CD4-positive, CD25-positive, alpha-beta regulatory T cell (primary cell): ENCODE measurements at regions not wholly inside any gene's neighbourhood (a gene's known extent, or its start where the extent isn't known, plus 50 kb on each side); places are given as distances from the start of the nearest gene placed in this dataset.
"Not testable (repeated sequence)": the region's sequence is repeated elsewhere in the genome, so short reads cannot be mapped to it uniquely, and the experiment has no call there.

Source experiments
- ATAC-seq, 2 donors: fragments of 150-1000 bp; cut with Tn5 transposase; one replicate each; pipeline ENCODE4 v1.10.0; 2021; ENCODE audit warnings: low read depth in 2 of 2, moderate number of reproducible peaks in 2 of 2, moderate library complexity in 1 of 2
- DNase-seq, 3 donors: peaks; one replicate each; pipeline versions ENCODE4 v3.0.0 to v3.0.0-alpha.2; 2012 to 2022; ENCODE audit warnings: mixed read lengths in 1 of 3
- H3K27ac ChIP-seq: one replicate; pipeline ENCODE4 v1.7.0; 2013; ENCODE audit warnings: mild to moderate bottlenecking, low read length; ENCODE audit not compliant: insufficient read depth, poor library complexity, severe bottlenecking
- H3K27me3 ChIP-seq: one replicate; pipeline ENCODE4 v1.7.0; 2013; ENCODE audit warnings: low read length; ENCODE audit not compliant: control insufficient read depth, insufficient read depth
- H3K36me3 ChIP-seq: one replicate; pipeline ENCODE4 v1.7.0; 2013; ENCODE audit warnings: mild to moderate bottlenecking, low read length, moderate library complexity; ENCODE audit not compliant: control insufficient read depth, insufficient read depth
- H3K4me1 ChIP-seq: 2 replicates; pipeline ENCODE4 v1.7.0; 2013; ENCODE audit warnings: mild to moderate bottlenecking, low read length; ENCODE audit not compliant: insufficient read depth, control insufficient read depth, poor library complexity, severe bottlenecking
- H3K4me3 ChIP-seq: one replicate; pipeline ENCODE4 v1.7.0; 2013; ENCODE audit warnings: low read depth, mild to moderate bottlenecking, low read length, moderate library complexity
- H3K9me3 ChIP-seq, 2 experiments: 1 replicate in 1 of 2; 2 replicates in 1 of 2; pipeline ENCODE4 v1.7.0; 2013; ENCODE audit warnings: low read length in 2 of 2, mild to moderate bottlenecking in 1 of 2, moderate library complexity in 1 of 2; ENCODE audit not compliant: control insufficient read depth in 2 of 2
- H3K27ac Mint-ChIP-seq, 3 donors: one replicate each; pipeline ENCODE4 v1.8.0; 2020 to 2022; ENCODE audit warnings: mild to moderate bottlenecking in 3 of 3, mixed read lengths in 3 of 3, moderate library complexity in 2 of 3
- H3K27me3 Mint-ChIP-seq: one replicate; pipeline ENCODE4 v1.8.0; 2022; ENCODE audit warnings: mild to moderate bottlenecking, mixed read lengths
- H3K36me3 Mint-ChIP-seq: one replicate; pipeline ENCODE4 v1.8.0; 2020; ENCODE audit warnings: mixed read lengths
- H3K4me1 Mint-ChIP-seq, 4 donors: one replicate each; pipeline ENCODE4 v1.8.0; 2020 to 2022; ENCODE audit warnings: mixed read lengths in 4 of 4, mild to moderate bottlenecking in 1 of 4
- H3K4me3 Mint-ChIP-seq, 4 donors: one replicate each; pipeline ENCODE4 v1.8.0; 2020 to 2022; ENCODE audit warnings: mild to moderate bottlenecking in 4 of 4, mixed read lengths in 4 of 4, moderate library complexity in 3 of 4
- H3K9me3 Mint-ChIP-seq, 7 donors: one replicate each; pipeline ENCODE4 v1.8.0; 2020 to 2022; ENCODE audit warnings: mixed read lengths in 7 of 7, mild to moderate bottlenecking in 3 of 7, moderate library complexity in 2 of 7

- H3K4me1 ChIP-seq: no peaks in the 10 kb centered on the region
- no peaks in the 10 kb centered on the region for H3K27me3 ChIP-seq
- no peak overlapping the region for H3K4me3 ChIP-seq
- no peaks in the 10 kb centered on the region for H3K27me3 Mint-ChIP-seq
- H3K9me3 Mint-ChIP-seq: peaks cover 0 to 35% (median 10%) of the 10 kb centered on the region in 7 donors
- no peak overlapping the region for H3K4me3 Mint-ChIP-seq
- no peak overlapping the region for H3K27ac ChIP-seq
- H3K36me3 ChIP-seq: no peaks in the 10 kb centered on the region
- DNase-seq (no peak), ATAC-seq (no peak)
- no peak overlapping the region for H3K27ac Mint-ChIP-seq
- peaks cover 0 to under 1% of the 10 kb centered on the region in 2 experiments for H3K9me3 ChIP-seq
- H3K36me3 Mint-ChIP-seq: no peaks in the 10 kb centered on the region
- H3K4me1 Mint-ChIP-seq: no peaks in the 10 kb centered on the region
Measured at GRCh38 chr14:87387806-87388205, 605.2 kb downstream of the GALC start.

GRCh38 chr14:87386524-87386923 lies 606.5 kb downstream of the GALC start:
- Mint-ChIP-seq H3K36me3 (no peaks in the 10 kb centered on the region), H3K4me1 (no peaks in the 10 kb centered on the region), H3K9me3 (peaks cover 0 to 41% (median 10%) of the 10 kb centered on the region in 7 donors), H3K27me3 (no peaks in the 10 kb centered on the region), H3K4me3 (no peak overlapping the region), H3K27ac (no peak overlapping the region)
- Histone ChIP-seq H3K27me3 (no peaks in the 10 kb centered on the region), H3K9me3 (peaks cover 0 to 7% of the 10 kb centered on the region in 2 experiments), H3K4me1 (no peaks in the 10 kb centered on the region), H3K36me3 (no peaks in the 10 kb centered on the region), H3K4me3 (no peak overlapping the region), H3K27ac (no peak overlapping the region)
- DNase-seq (no peak), ATAC-seq (no peak)

GRCh38 chr14:87380054-87380453 lies 612.9 kb downstream of the GALC start:
- Mint-ChIP-seq H3K36me3 (no peaks in the 10 kb centered on the region), H3K4me3 (no peak overlapping the region), H3K27ac (no peak overlapping the region)

GRCh38 chr14:87368751-87369150 lies 624.2 kb downstream of the GALC start:
- H3K27ac Mint-ChIP-seq: no peak overlapping the region
- H3K27ac ChIP-seq: no peak overlapping the region
- no peaks in the 10 kb centered on the region for H3K27me3 ChIP-seq
- H3K36me3 ChIP-seq: no peaks in the 10 kb centered on the region
- H3K9me3 Mint-ChIP-seq: peaks cover 0 to 17% (median 4%) of the 10 kb centered on the region in 7 donors
- H3K4me3 ChIP-seq: no peak overlapping the region
- no peaks in the 10 kb centered on the region for H3K36me3 Mint-ChIP-seq
- peaks cover 0 to under 1% (median 0%) of the 10 kb centered on the region in 4 donors for H3K4me1 Mint-ChIP-seq
- no peaks in the 10 kb centered on the region for H3K9me3 ChIP-seq
- no peaks in the 10 kb centered on the region for H3K4me1 ChIP-seq
- H3K27me3 Mint-ChIP-seq: no peaks in the 10 kb centered on the region
- no peak for DNase-seq
- H3K4me3 Mint-ChIP-seq: no peak overlapping the region
- no peak for ATAC-seq

More at GRCh38 chr14:87380054-87380453, 612.9 kb downstream of the GALC start:
- no peak for DNase-seq
- no peaks in the 10 kb centered on the region for H3K4me1 Mint-ChIP-seq
- Histone ChIP-seq H3K27ac (no peak overlapping the region), H3K27me3 (no peaks in the 10 kb centered on the region), H3K36me3 (no peaks in the 10 kb centered on the region), H3K4me1 (no peaks in the 10 kb centered on the region), H3K4me3 (no peak overlapping the region), H3K9me3 (peaks cover 0 to 7% of the 10 kb centered on the region in 2 experiments)
- H3K9me3 Mint-ChIP-seq: peaks cover 2 to 28% (median 9%) of the 10 kb centered on the region in 7 donors
- no peak for ATAC-seq
- no peaks in the 10 kb centered on the region for H3K27me3 Mint-ChIP-seq

DNA sequence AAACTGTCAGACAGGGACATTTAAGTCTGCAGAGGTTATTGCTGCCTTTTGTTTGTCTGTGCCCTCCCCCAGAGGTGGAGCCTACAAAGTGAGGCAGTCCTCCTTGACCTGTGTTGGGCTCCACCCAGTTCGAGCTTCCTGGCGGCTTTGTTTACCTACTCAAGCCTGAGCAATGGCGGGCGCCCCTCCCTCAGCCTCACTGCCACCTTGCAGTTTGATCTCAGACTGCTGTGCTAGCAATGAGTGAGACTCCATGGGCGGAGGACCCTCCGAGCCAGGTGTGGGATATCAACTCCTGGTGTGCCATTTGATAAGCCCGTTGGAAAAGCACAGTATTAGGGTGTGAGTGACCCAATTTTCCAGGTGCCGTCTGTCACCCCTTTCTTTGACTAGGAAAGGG lies 632.7 kb downstream of the GALC start:
- H3K4me3 ChIP-seq, ATAC-seq, DNase-seq, H3K9me3 ChIP-seq, H3K27ac Mint-ChIP-seq, H3K36me3 Mint-ChIP-seq, H3K36me3 ChIP-seq, H3K27ac ChIP-seq, H3K27me3 Mint-ChIP-seq, H3K4me1 ChIP-seq, H3K27me3 ChIP-seq, H3K4me3 Mint-ChIP-seq, H3K4me1 Mint-ChIP-seq: not testable (repeated sequence)
- peaks cover 0 to 15% (median 7%) of the 10 kb centered on the region in 7 donors for H3K9me3 Mint-ChIP-seq

GRCh38 chr14:87351007-87351406 lies 642.0 kb downstream of the GALC start:
- Mint-ChIP-seq H3K4me3 (no peak overlapping the region), H3K27ac (no peak overlapping the region), H3K36me3 (no peaks in the 10 kb centered on the region), H3K4me1 (no peaks in the 10 kb centered on the region), H3K27me3 (no peaks in the 10 kb centered on the region), H3K9me3 (peaks cover 2 to 12% (median 5%) of the 10 kb centered on the region in 7 donors)
- no peaks in the 10 kb centered on the region for H3K4me1 ChIP-seq
- ATAC-seq: no peak
- H3K4me3 ChIP-seq: no peak overlapping the region
- no peak for DNase-seq
- H3K9me3 ChIP-seq: no peaks in the 10 kb centered on the region
- no peak overlapping the region for H3K27ac ChIP-seq
- no peaks in the 10 kb centered on the region for H3K27me3 ChIP-seq
- H3K36me3 ChIP-seq: no peaks in the 10 kb centered on the region

- no peak for ATAC-seq
Measured at GRCh38 chr14:87349921-87350320, 643.1 kb downstream of the GALC start.

DNA sequence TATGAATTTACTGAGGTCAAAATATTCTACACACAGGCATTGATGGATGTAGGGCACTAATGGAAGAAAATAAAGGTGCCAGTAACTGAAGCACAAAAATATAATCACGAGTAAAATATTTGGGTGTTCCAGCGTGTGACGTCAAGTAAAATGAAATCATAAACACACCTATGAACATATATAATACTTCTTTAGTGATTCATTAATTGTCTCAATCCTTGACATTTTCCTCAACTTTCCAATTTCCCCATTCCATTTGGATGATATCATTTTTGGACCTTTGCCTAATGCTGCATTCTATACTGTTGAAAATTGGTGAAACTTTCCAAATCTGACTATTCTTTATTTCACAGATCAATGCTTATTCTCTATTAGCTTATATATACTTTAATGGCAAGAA lies 649.3 kb downstream of the GALC start:
- Histone ChIP-seq H3K36me3 (no peaks in the 10 kb centered on the region), H3K27me3 (no peaks in the 10 kb centered on the region), H3K9me3 (no peaks in the 10 kb centered on the region), H3K4me1 (no peaks in the 10 kb centered on the region), H3K27ac (no peak overlapping the region), H3K4me3 (no peak overlapping the region)
- H3K4me1 Mint-ChIP-seq: no peaks in the 10 kb centered on the region
- no peaks in the 10 kb centered on the region for H3K27me3 Mint-ChIP-seq
- ATAC-seq: no peak
- no peak for DNase-seq
- H3K27ac Mint-ChIP-seq: no peak overlapping the region
- H3K36me3 Mint-ChIP-seq: no peaks in the 10 kb centered on the region
- no peak overlapping the region for H3K4me3 Mint-ChIP-seq
- peaks cover 0 to 23% (median 3%) of the 10 kb centered on the region in 7 donors for H3K9me3 Mint-ChIP-seq

More at GRCh38 chr14:87349921-87350320, 643.1 kb downstream of the GALC start:
- no peak overlapping the region for H3K27ac Mint-ChIP-seq
- Histone ChIP-seq H3K27me3 (no peaks in the 10 kb centered on the region), H3K27ac (no peak overlapping the region), H3K4me3 (no peak overlapping the region), H3K4me1 (no peaks in the 10 kb centered on the region), H3K36me3 (no peaks in the 10 kb centered on the region), H3K9me3 (no peaks in the 10 kb centered on the region)
- no peaks in the 10 kb centered on the region for H3K4me1 Mint-ChIP-seq
- no peaks in the 10 kb centered on the region for H3K36me3 Mint-ChIP-seq
- peaks cover 1 to 16% (median 5%) of the 10 kb centered on the region in 7 donors for H3K9me3 Mint-ChIP-seq
- H3K4me3 Mint-ChIP-seq: no peak overlapping the region
- no peaks in the 10 kb centered on the region for H3K27me3 Mint-ChIP-seq
- no peak for DNase-seq
